WTC11 (cell line): ENCODE measurements at regions not wholly inside any gene's neighbourhood (a gene's known extent, or its start where the extent isn't known, plus 50 kb on each side); places are given as distances from the start of the nearest gene placed in this dataset.

Experiments used
- ATAC-seq: fragments of 200-7000 bp; cut with Tn5 transposase; 2 replicates; pipeline ENCODE4 v1.10.0; 2021; ENCODE audit warnings: mild to moderate bottlenecking, moderate library complexity
- CTCF ChIA-PET: fragments of 300-600 bp; sonication (Branson Sonifier 250); formaldehyde crosslinking; loops from one replicate; lab custom pipeline; 2021; ENCODE audit warnings: antibody characterized with exemption; lab: Charles Lee
- POLR2A ChIA-PET: fragments of 350-600 bp; sonication (Branson Sonifier 250); formaldehyde crosslinking; loops from one replicate; lab custom pipeline; 2021; ENCODE audit warnings: antibody characterized with exemption; lab: Charles Lee
- DNase-seq: peaks from one replicate; pipeline ENCODE4 v3.0.0; 2021; ENCODE audit warnings: low spot score
- H3K27ac Mint-ChIP-seq: 2 replicates; pipeline ENCODE4 v1.8.0; 2021; ENCODE audit warnings: mixed read lengths
- H3K27me3 Mint-ChIP-seq: 2 replicates; pipeline ENCODE4 v1.8.0; 2021; ENCODE audit warnings: low read depth, mild to moderate bottlenecking, moderate library complexity, mixed read lengths
- H3K36me3 Mint-ChIP-seq: 2 replicates; pipeline ENCODE4 v1.8.0; 2021; ENCODE audit warnings: mixed read lengths
- H3K4me1 Mint-ChIP-seq: 2 replicates; pipeline ENCODE4 v1.8.0; 2022; ENCODE audit warnings: mixed read lengths
- H3K4me3 Mint-ChIP-seq: 2 replicates; pipeline ENCODE4 v1.8.0; 2021; ENCODE audit warnings: mild to moderate bottlenecking, moderate library complexity, mixed read lengths
- H3K9me3 Mint-ChIP-seq: 2 replicates; pipeline ENCODE4 v1.8.0; 2021; ENCODE audit warnings: mixed read lengths
- AFF4 ChIP-seq: sonication (generic); formaldehyde crosslinking; IDR thresholded peaks from 2 replicates; pipeline ENCODE4 v1.8.1; 2023; ENCODE audit warnings: mild to moderate bottlenecking, missing genetic modification reagents, borderline replicate concordance
- ARID4B ChIP-seq: sonication (generic); formaldehyde crosslinking; IDR thresholded peaks from 2 replicates; pipeline ENCODE4 v1.8.0; 2023; ENCODE audit warnings: missing genetic modification reagents, mild to moderate bottlenecking, borderline replicate concordance
- CREB1 ChIP-seq: sonication (generic); formaldehyde crosslinking; IDR thresholded peaks from 2 replicates; pipeline ENCODE4 v1.8.0; 2023; ENCODE audit warnings: mild to moderate bottlenecking, missing genetic modification reagents
- FOXP4 ChIP-seq: sonication (generic); formaldehyde crosslinking; IDR thresholded peaks from 2 replicates; pipeline ENCODE4 v1.8.0; 2022; ENCODE audit warnings: mild to moderate bottlenecking, missing genetic modification reagents
- GRHL2 ChIP-seq: fragments of 250-450 bp; sonication (Bioruptor Pico); IDR thresholded peaks from 2 replicates; pipeline ENCODE4 v1.8.0; 2022; ENCODE audit warnings: mild to moderate bottlenecking, moderate library complexity; ENCODE audit not compliant: insufficient replicate concordance, severe bottlenecking
- HMGXB4 ChIP-seq: sonication (generic); formaldehyde crosslinking; IDR thresholded peaks from 2 replicates; pipeline ENCODE4 v1.8.1; 2023; ENCODE audit warnings: mild to moderate bottlenecking, moderate library complexity, missing genetic modification reagents
- IRF2 ChIP-seq: sonication (generic); formaldehyde crosslinking; IDR thresholded peaks from 2 replicates; pipeline ENCODE4 v1.8.0; 2022; ENCODE audit warnings: low read depth, missing genetic modification reagents, borderline replicate concordance
- NR1H2 ChIP-seq: sonication (generic); formaldehyde crosslinking; IDR thresholded peaks from 2 replicates; pipeline ENCODE4 v1.9.0; 2021; ENCODE audit warnings: mild to moderate bottlenecking, moderate library complexity, missing genetic modification reagents
- NR2C2 ChIP-seq: sonication (generic); formaldehyde crosslinking; IDR thresholded peaks from 2 replicates; pipeline ENCODE4 v1.8.0; 2022; ENCODE audit warnings: mild to moderate bottlenecking, missing genetic modification reagents
- NR3C1 ChIP-seq: sonication (generic); formaldehyde crosslinking; conservative IDR thresholded peaks from 2 replicates; pipeline ENCODE4 v1.8.1; 2023; ENCODE audit warnings: low read depth, mild to moderate bottlenecking, missing genetic modification reagents
- SMAD3 ChIP-seq: sonication (generic); formaldehyde crosslinking; IDR thresholded peaks from 2 replicates; pipeline ENCODE4 v1.8.0; 2022; ENCODE audit warnings: missing genetic modification reagents, mild to moderate bottlenecking, borderline replicate concordance
- TCF7 ChIP-seq: sonication (generic); formaldehyde crosslinking; IDR thresholded peaks from 2 replicates; pipeline ENCODE4 v1.8.0; 2022; ENCODE audit warnings: mild to moderate bottlenecking, low read depth, missing genetic modification reagents, moderate library complexity
- TEAD4 ChIP-seq: sonication (generic); formaldehyde crosslinking; IDR thresholded peaks from 2 replicates; pipeline ENCODE4 v1.8.0; 2022; ENCODE audit warnings: mild to moderate bottlenecking, missing genetic modification reagents
- TP53 ChIP-seq: sonication (generic); formaldehyde crosslinking; IDR thresholded peaks from 2 replicates; pipeline ENCODE4 v1.8.1; 2023; ENCODE audit warnings: mild to moderate bottlenecking, missing genetic modification reagents
- ZNF232 ChIP-seq: sonication (generic); formaldehyde crosslinking; IDR thresholded peaks from 2 replicates; pipeline ENCODE4 v1.8.0; 2022; ENCODE audit warnings: mild to moderate bottlenecking, missing genetic modification reagents
- ZNF317 ChIP-seq: sonication (generic); formaldehyde crosslinking; IDR thresholded peaks from 2 replicates; pipeline ENCODE4 v1.8.1; 2023; ENCODE audit warnings: low read depth, mild to moderate bottlenecking, moderate library complexity, missing genetic modification reagents, borderline replicate concordance
- ZNF425 ChIP-seq: fragments of 250-450 bp; sonication (Bioruptor Pico); conservative IDR thresholded peaks from 2 replicates; pipeline ENCODE4 v1.9.0; 2021; ENCODE audit warnings: mild to moderate bottlenecking

- DNase-seq: no peak
- no peak for ATAC-seq
These were observed 212.2 kb upstream of the FOXF1 start for GRCh38 chr16:86297866-86298757.

More at GRCh38 chr16:86297866-86298757, 212.2 kb upstream of the FOXF1 start:
- CTCF ChIA-PET: interaction anchor here (0.9 to 3.4 kb wide), 2 partner anchors 46 to 220 kb away, joined by 4 to 12 read pairs; no protein-coding TSS in a partner anchor
- no peak overlapping the region for H3K4me3 Mint-ChIP-seq
- no peak for TF ChIP-seq NR1H2 (CRISPR knock-in tag)
- TF ChIP-seq ZNF232 (CRISPR knock-in tag): no peak
- no peak for TF ChIP-seq ZNF317 (CRISPR knock-in tag)
- TF ChIP-seq NR3C1: no peak
- no peak for TF ChIP-seq AFF4 (CRISPR knock-in tag)
- TF ChIP-seq ARID4B (CRISPR knock-in tag): no peak
- no peak for TF ChIP-seq NR2C2 (CRISPR knock-in tag)
- no peak for TF ChIP-seq CREB1 (CRISPR knock-in tag)
- no peak for TF ChIP-seq TEAD4 (CRISPR knock-in tag)
- TF ChIP-seq FOXP4: no peak
- no peak for TF ChIP-seq TP53 (CRISPR knock-in tag)
- TF ChIP-seq TCF7 (CRISPR knock-in tag): no peak
- no peak for TF ChIP-seq HMGXB4 (CRISPR knock-in tag)
- TF ChIP-seq ZNF425 (CRISPR knock-in tag): no peak
- no peak for TF ChIP-seq GRHL2 (CRISPR knock-in tag)
- no peak for TF ChIP-seq IRF2 (CRISPR knock-in tag)
- no peak for TF ChIP-seq SMAD3
- TF ChIP-seq, all 79 proteins: peak for 0
- H3K27me3 Mint-ChIP-seq: peaks cover 69% of the 10 kb centered on the region
- no peaks in the 10 kb centered on the region for H3K36me3 Mint-ChIP-seq
- H3K27ac Mint-ChIP-seq: no peak overlapping the region
- H3K4me1 Mint-ChIP-seq: peaks cover 42% of the 10 kb centered on the region
- POLR2A ChIA-PET: interaction anchor here (0.6 kb wide), 1 partner anchor 225 kb away, joined by 7 read pairs; no protein-coding TSS in a partner anchor
- no peaks in the 10 kb centered on the region for H3K9me3 Mint-ChIP-seq
